GM12878 (cell line): ENCODE measurements at regions not wholly inside any gene's neighbourhood (a gene's known extent, or its start where the extent isn't known, plus 50 kb on each side); places are given as distances from the start of the nearest gene placed in this dataset.

ENCODE experiments used
- ATAC-seq: fragments of 200-7000 bp; cut with Tn5 transposase; 3 replicates; pipeline ENCODE4 v1.9.1; 2020; ENCODE audit warnings: mild to moderate bottlenecking, moderate library complexity
- BruUV-seq: library from RNA; stranded (reverse); fragments of 400-500 nt; replicated peaks from 2 replicates; lab custom pipeline; 2021; lab: Mats Ljungman, UMichigan
- CTCF ChIA-PET: fragments of 300-600 bp; sonication (Branson Sonifier 250); formaldehyde crosslinking; extraction: SDS; loops from one replicate; lab custom pipeline; 2021; ENCODE audit warnings: inconsistent platforms; lab: Yijun Ruan, JAX
- POLR2A ChIA-PET: fragments of 350-600 bp; formaldehyde crosslinking; extraction: SDS; loops from one replicate; lab custom pipeline; 2021; ENCODE audit warnings: inconsistent platforms; lab: Charles Lee
- RAD21 ChIA-PET: fragments of 300-600 bp; sonication (Branson Sonifier 250); formaldehyde crosslinking; loops from one replicate; lab custom pipeline; 2023; ENCODE audit warnings: antibody characterized with exemption; ENCODE audit not compliant: unreplicated experiment; lab: Charles Lee
- SMC1A ChIA-PET: fragments of 300-600 bp; sonication (Branson Sonifier 250); formaldehyde crosslinking; loops from one replicate; lab custom pipeline; 2023; ENCODE audit not compliant: unreplicated experiment, uncharacterized antibody; lab: Charles Lee
- DNase-seq: peaks from one replicate; pipeline ENCODE4 v3.0.0-alpha.2; 2011; ENCODE audit warnings: low read depth, low spot score
- FAIRE-seq: peaks from 3 replicates; lab custom pipeline; 2011; peaks lifted over from hg19 to GRCh38; lab: Jason Lieb, UNC
- H2AFZ ChIP-seq: 2 replicates; pipeline ENCODE4 v1.6.0; 2011; ENCODE audit warnings: low read depth, low read length, control low read depth; ENCODE audit not compliant: control insufficient read depth
- H3K27ac ChIP-seq: 2 replicates; pipeline ENCODE4 v1.5.1; 2011; ENCODE audit warnings: control low read depth; ENCODE audit not compliant: control insufficient read depth, insufficient read depth
- H3K27me3 ChIP-seq, 2 experiments: replicated peaks in 1 of 2; 2 replicates each; pipeline versions ENCODE4 v1.6.0 to v1.6.1; 2011; ENCODE audit warnings: low read length in 1 of 2; ENCODE audit not compliant: control insufficient read depth in 2 of 2, insufficient read depth in 2 of 2
- H3K36me3 ChIP-seq, 2 experiments: 2 replicates each; pipeline ENCODE4 v1.5.1; 2011; ENCODE audit warnings: low read length in 1 of 2; ENCODE audit not compliant: control insufficient read depth in 2 of 2, insufficient read depth in 2 of 2
- H3K4me1 ChIP-seq: 2 replicates; pipeline ENCODE4 v1.6.1; 2011; ENCODE audit warnings: mild to moderate bottlenecking, low read length, moderate library complexity, mixed read lengths; ENCODE audit not compliant: control insufficient read depth, insufficient read depth
- H3K4me2 ChIP-seq: 2 replicates; pipeline ENCODE4 v1.6.0; 2011; ENCODE audit warnings: control low read depth; ENCODE audit not compliant: control insufficient read depth, insufficient read depth
- H3K4me3 ChIP-seq: fragments of 200-600 bp; sonication (generic); 2 replicates; pipeline ENCODE4 v1.5.1; 2016
- H3K79me2 ChIP-seq: 2 replicates; pipeline ENCODE4 v1.6.0; 2011; ENCODE audit warnings: low read length; ENCODE audit not compliant: control insufficient read depth, insufficient read depth
- H3K9ac ChIP-seq: 2 replicates; pipeline ENCODE4 v1.8.0; 2011; ENCODE audit warnings: low read length, control low read depth, mixed read lengths; ENCODE audit not compliant: control insufficient read depth, insufficient read depth
- H3K9me3 ChIP-seq: replicated peaks from 3 replicates; pipeline ENCODE4 v1.5.1; 2011; ENCODE audit warnings: mild to moderate bottlenecking, low read length; ENCODE audit not compliant: control insufficient read depth, insufficient read depth
- H4K20me1 ChIP-seq: 2 replicates; pipeline ENCODE4 v1.6.0; 2011; ENCODE audit not compliant: control insufficient read depth, insufficient read depth
- BACH1 ChIP-seq: fragments of 450-650 bp; IDR thresholded peaks from 2 replicates; pipeline ENCODE4 v1.6.1; 2017; ENCODE audit warnings: mild to moderate bottlenecking, borderline replicate concordance
- BCLAF1 ChIP-seq: fragments of 450-650 bp; IDR thresholded peaks from 2 replicates; pipeline ENCODE4 v1.6.1; 2017; ENCODE audit warnings: antibody characterized with exemption, mild to moderate bottlenecking, moderate library complexity
- CHD2 ChIP-seq: IDR thresholded peaks from 2 replicates; pipeline ENCODE4 v1.6.1; 2011; ENCODE audit warnings: low read depth, low read length, improper control_type of control experiment, borderline replicate concordance
- IKZF1 ChIP-seq: fragments of 450-650 bp; conservative IDR thresholded peaks from 2 replicates; pipeline ENCODE4 v1.6.1; 2017; ENCODE audit warnings: antibody characterized with exemption, mild to moderate bottlenecking
- MEF2A ChIP-seq: IDR thresholded peaks from 2 replicates; pipeline ENCODE4 v1.6.1; 2011; ENCODE audit warnings: low read depth, mild to moderate bottlenecking, low read length, moderate library complexity; ENCODE audit not compliant: insufficient read depth
- MLLT1 ChIP-seq: fragments of 450-650 bp; IDR thresholded peaks from 2 replicates; pipeline ENCODE4 v1.6.1; 2016; ENCODE audit warnings: mild to moderate bottlenecking
- NRF1 ChIP-seq: conservative IDR thresholded peaks from 2 replicates; pipeline ENCODE4 v1.6.1; 2011; ENCODE audit warnings: mild to moderate bottlenecking, low read depth, low read length, improper control_type of control experiment
- POLR2AphosphoS2 ChIP-seq: IDR thresholded peaks from 2 replicates; pipeline ENCODE4 v1.6.1; 2011; ENCODE audit warnings: low read depth, mild to moderate bottlenecking, low read length, improper control_type of control experiment, moderate library complexity
- RBBP5 ChIP-seq: fragments of 200-600 bp; sonication (generic); conservative IDR thresholded peaks from 2 replicates; pipeline ENCODE4 v1.6.1; 2016
- SPI1 ChIP-seq: IDR thresholded peaks from 2 replicates; pipeline ENCODE4 v1.6.1; 2011; ENCODE audit warnings: low read depth, mild to moderate bottlenecking, low read length, moderate library complexity, borderline replicate concordance; ENCODE audit not compliant: insufficient read depth
- STAT1 ChIP-seq: fragments of 450-650 bp; conservative IDR thresholded peaks from 2 replicates; pipeline ENCODE4 v1.6.1; 2014; ENCODE audit warnings: antibody characterized with exemption, mild to moderate bottlenecking
- TBL1XR1 ChIP-seq: IDR thresholded peaks from 2 replicates; pipeline ENCODE4 v1.6.1; 2012; ENCODE audit warnings: low read depth, low read length, improper control_type of control experiment
- TCF3 ChIP-seq: IDR thresholded peaks from 2 replicates; pipeline ENCODE4 v1.6.1; 2012; ENCODE audit warnings: low read depth, mild to moderate bottlenecking, low read length, borderline replicate concordance; ENCODE audit not compliant: insufficient read depth
- ZBTB11 ChIP-seq: fragments of 450-650 bp; formaldehyde crosslinking; IDR thresholded peaks from 2 replicates; pipeline ENCODE4 v1.5.0; 2022; ENCODE audit warnings: mild to moderate bottlenecking, missing genetic modification characterization
- WGBS: methylation state at CpG from one replicate; pipeline ENCODE4 v1.1.6; 2016; ENCODE audit warnings: low lambda C conversion rate; ENCODE audit not compliant: insufficient replicate concordance, insufficient coverage; ENCODE audit errors: missing lambda C conversion rate; 5-methylcytosine and 5-hydroxymethylcytosine counted together
- in situ Hi-C: fragments of 300-500 bp; cut with MboI; formaldehyde crosslinking; loops from 9 replicates; pipeline ENCODE4 v1.14.3; 2018; ENCODE audit warnings: mixed read lengths
- intact Hi-C: fragments of 100-400 bp; cut with micrococcal nuclease; formaldehyde crosslinking; loops from one replicate; pipeline ENCODE4 v1.14.2; 2022; ENCODE audit not compliant: unreplicated experiment

- 36% methylated on average over 12 of the region's 12 CpGs for WGBS
- Histone ChIP-seq H3K9ac (no peak overlapping the region), H4K20me1 (no peaks in the 10 kb centered on the region), H3K9me3 (no peaks in the 10 kb centered on the region), H2AFZ (no peak overlapping the region), H3K27me3 (no peaks in the 10 kb centered on the region), H3K4me2 (no peak overlapping the region), H3K27ac (no peak overlapping the region), H3K4me3 (no peak overlapping the region), H3K79me2 (no peaks in the 10 kb centered on the region), H3K4me1 (no peaks in the 10 kb centered on the region), H3K36me3 (no peaks in the 10 kb centered on the region)
- ChIA-PET SMC1A (no interaction called here), POLR2A (no interaction called here), RAD21 (no interaction called here), CTCF (no interaction called here)
- TF ChIP-seq POLR2AphosphoS2 (no peak), ZBTB11 (CRISPR knock-in tag) (no peak), CHD2 (no peak), IKZF1 (no peak), NRF1 (no peak), BACH1 (no peak), MLLT1 (no peak), SPI1 (no peak), RBBP5 (no peak), TBL1XR1 (no peak), MEF2A (no peak), STAT1 (no peak), TCF3 (no peak), BCLAF1 (no peak)
- in situ Hi-C loops (no loop called here), intact Hi-C loops (no loop called here)
- ATAC-seq (no peak), DNase-seq (no peak), FAIRE-seq (no peak)
- no TSS peak for BruUV-seq
Measured at GRCh38 chr2:221775096-221775495, 203.0 kb upstream of the EPHA4 start.
